ENCODE measurements at regions not wholly inside any gene's neighbourhood (a gene's known extent, or its start where the extent isn't known, plus 50 kb on each side); places are given as distances from the start of the nearest gene placed in this dataset.

- no peak for TF ChIP-seq ZNF462 (CRISPR knock-in tag; IDR thresholded peaks at IDR 0.05)
- TF ChIP-seq ZNF114 (CRISPR knock-in tag; IDR thresholded peaks at IDR 0.05): no peak
- no peak for TF ChIP-seq EZH2phosphoT487 (IDR thresholded peaks at IDR 0.05; ENCODE audit: unreplicated experiment)
- no peak for TF ChIP-seq CTCF (conservative IDR thresholded peaks at IDR 0.05; ENCODE audit: low read depth in 2 of 2)
- TF ChIP-seq STAT1 (IDR thresholded peaks at IDR 0.05; ENCODE audit: unreplicated experiment): no peak
- no peak for TF ChIP-seq POLR2AphosphoS5 (IDR thresholded peaks at IDR 0.05; ENCODE audit: low read depth)
- no peak for TF ChIP-seq CREB1 (CRISPR knock-in tag; IDR thresholded peaks at IDR 0.05; ENCODE audit: low read depth)
- no peak for TF ChIP-seq ZNF331 (CRISPR knock-in tag; IDR thresholded peaks at IDR 0.05; ENCODE audit: low read depth)
- no peak for TF ChIP-seq EZH2 (IDR thresholded peaks at IDR 0.05; ENCODE audit: low read depth, unreplicated experiment)
- TF ChIP-seq REST (IDR thresholded peaks at IDR 0.05; ENCODE audit: unreplicated experiment): no peak
- no peak for TF ChIP-seq JUNB (IDR thresholded peaks at IDR 0.05; ENCODE audit: unreplicated experiment)
- no peak for TF ChIP-seq NANOG (IDR thresholded peaks at IDR 0.05; ENCODE audit: borderline replicate concordance)
- TF ChIP-seq ETS1 (IDR thresholded peaks at IDR 0.05): no peak
- Histone ChIP-seq H4K20me1 (replicated peaks; ENCODE audit: insufficient read depth) (no peaks in the 10 kb centered on the region), H3K27me3 (ENCODE audit: insufficient read depth) (no peaks in the 10 kb centered on the region), H3F3A (replicated peaks; ENCODE audit: low read depth) (no peaks in the 10 kb centered on the region), H3K4me3 (no peak overlapping the region), H3K79me2 (replicated peaks; ENCODE audit: insufficient read depth) (no peaks in the 10 kb centered on the region), H3K4me1 (ENCODE audit: insufficient read depth) (no peaks in the 10 kb centered on the region), H3K9me2 (ENCODE audit: insufficient read depth) (peaks cover 10% of the 10 kb centered on the region; the same call in 1 of the 2 replicates), H3K36me3 (ENCODE audit: insufficient read depth) (no peaks in the 10 kb centered on the region), H3K4me2 (no peak overlapping the region), H3K27ac (ENCODE audit: low read depth) (no peak overlapping the region), H2AFZ (no peak overlapping the region)
- Mint-ChIP-seq H3K4me1 (no peaks in the 10 kb centered on the region), H3K4me3 (no peak overlapping the region), H3K27me3 (ENCODE audit: insufficient read depth, low read depth, poor library complexity) (no peaks in the 10 kb centered on the region), H3K27ac (no peak overlapping the region), H3K9me3 (no peaks in the 10 kb centered on the region; the same call in 2 of the 3 replicates), H3K36me3 (ENCODE audit: low read depth) (no peaks in the 10 kb centered on the region)
- DNase-seq (ENCODE audit: low spot score) (no peak), ATAC-seq (no peak)
Observed at GRCh38 chr9:95640336-95640735, 123.6 kb upstream of the PTCH1 start.

Data from GM23338 (cell line).